Vagina (tissue), 2 donors: ENCODE measurements at regions not wholly inside any gene's neighbourhood (a gene's known extent, or its start where the extent isn't known, plus 50 kb on each side); places are given as distances from the start of the nearest gene placed in this dataset.

Experiments used
- CTCF ChIP-seq, 3 experiments: fragments of 450-650 bp in 2 of 3; fragments of 200-600 bp in 1 of 3; sonication (generic) in 1 of 3; IDR thresholded peaks; one replicate each; pipeline ENCODE4 v1.5.1; 2017 to 2019; ENCODE audit warnings: antibody characterized with exemption in 3 of 3, mild to moderate bottlenecking in 2 of 3, moderate library complexity in 2 of 3
- POLR2A ChIP-seq, 2 donors: fragments of 450-650 bp; IDR thresholded peaks; one replicate each; pipeline ENCODE4 v1.6.1; 2017; ENCODE audit warnings: antibody characterized with exemption in 2 of 2, mild to moderate bottlenecking in 2 of 2, moderate library complexity in 2 of 2
- POLR2AphosphoS5 ChIP-seq, 2 donors: sonication (generic); formaldehyde crosslinking; IDR thresholded peaks; one replicate each; pipeline ENCODE4 v1.9.0; 2017; ENCODE audit warnings: antibody characterized with exemption in 2 of 2, mild to moderate bottlenecking in 2 of 2, low read depth in 1 of 2; ENCODE audit not compliant: insufficient read depth in 1 of 2

GRCh38 chr3:152772674-152773225 is 62.2 kb upstream of the P2RY1 start:
- no peak for TF ChIP-seq CTCF (IDR thresholded peaks at IDR 0.05)
- no peak for TF ChIP-seq POLR2A (IDR thresholded peaks at IDR 0.05)
- no peak for TF ChIP-seq POLR2AphosphoS5 (IDR thresholded peaks at IDR 0.05; ENCODE audit: insufficient read depth in 1 of 2, low read depth in 1 of 2)
